Fibroblast of villous mesenchyme (primary cell): ENCODE measurements at regions not wholly inside any gene's neighbourhood (a gene's known extent, or its start where the extent isn't known, plus 50 kb on each side); places are given as distances from the start of the nearest gene placed in this dataset.
"Not testable (repeated sequence)": the region's sequence is repeated elsewhere in the genome, so short reads cannot be mapped to it uniquely, and the experiment has no call there.

Experiments used
- DNase-seq: peaks from one replicate; pipeline ENCODE4 v3.0.0-alpha.2; 2010; ENCODE audit warnings: low read depth
- H3K4me3 ChIP-seq: 2 replicates; pipeline ENCODE4 v1.5.1; 2011; ENCODE audit warnings: low read depth, mild to moderate bottlenecking, low read length
- TF ChIP-seq, protein P1 (sequence below): IDR thresholded peaks from 2 replicates; pipeline ENCODE4 v1.5.1; 2012; ENCODE audit warnings: low read depth, mild to moderate bottlenecking, low read length; ENCODE audit not compliant: insufficient read depth

DNA sequence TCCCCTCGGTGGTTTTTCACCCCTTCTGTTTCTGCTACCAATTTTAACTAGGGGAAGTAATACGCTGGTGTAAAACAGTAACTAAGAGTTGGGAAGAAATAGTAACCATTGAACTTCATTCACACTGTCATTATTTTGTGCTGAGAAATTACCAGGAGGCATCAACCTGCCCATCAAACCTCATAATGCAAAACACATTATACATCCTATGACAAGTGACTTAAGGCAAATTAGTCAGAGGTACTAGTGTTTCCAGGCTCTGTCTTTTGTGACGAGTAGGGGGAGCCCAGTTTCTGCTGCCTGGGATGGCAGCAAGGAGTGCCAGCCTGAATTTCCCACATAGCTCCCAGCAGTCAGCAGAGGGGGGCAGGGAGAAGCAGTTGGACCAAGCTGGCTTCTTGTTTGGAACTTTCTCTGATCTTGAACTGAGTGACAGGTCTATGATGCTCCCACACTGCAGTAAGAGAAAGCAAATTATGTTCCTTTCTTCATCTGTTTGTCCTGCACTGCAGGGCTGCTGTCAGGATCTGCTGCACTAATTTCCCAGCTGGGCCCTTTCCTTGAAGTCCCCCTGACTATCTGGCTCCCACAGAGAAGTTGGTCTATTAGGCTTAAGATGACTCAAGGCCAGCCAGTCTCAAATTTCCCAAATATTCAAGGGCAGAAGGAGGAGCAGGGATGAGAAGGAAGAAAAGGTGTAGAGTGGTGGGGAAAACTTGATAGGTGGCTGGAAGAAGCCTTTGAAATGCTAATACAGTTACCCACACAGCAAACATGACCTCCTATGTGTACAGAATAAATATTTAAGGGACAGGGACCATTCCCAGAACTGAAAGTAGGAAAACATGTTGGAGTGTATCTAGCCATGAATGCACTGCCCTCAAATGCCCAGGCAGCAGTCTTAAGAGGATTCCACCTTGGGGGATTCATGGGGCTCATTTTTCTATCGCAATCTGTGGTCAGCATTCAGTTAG lies 322.8 kb downstream of the SEC16B start:
- TF ChIP-seq, protein P1, sequence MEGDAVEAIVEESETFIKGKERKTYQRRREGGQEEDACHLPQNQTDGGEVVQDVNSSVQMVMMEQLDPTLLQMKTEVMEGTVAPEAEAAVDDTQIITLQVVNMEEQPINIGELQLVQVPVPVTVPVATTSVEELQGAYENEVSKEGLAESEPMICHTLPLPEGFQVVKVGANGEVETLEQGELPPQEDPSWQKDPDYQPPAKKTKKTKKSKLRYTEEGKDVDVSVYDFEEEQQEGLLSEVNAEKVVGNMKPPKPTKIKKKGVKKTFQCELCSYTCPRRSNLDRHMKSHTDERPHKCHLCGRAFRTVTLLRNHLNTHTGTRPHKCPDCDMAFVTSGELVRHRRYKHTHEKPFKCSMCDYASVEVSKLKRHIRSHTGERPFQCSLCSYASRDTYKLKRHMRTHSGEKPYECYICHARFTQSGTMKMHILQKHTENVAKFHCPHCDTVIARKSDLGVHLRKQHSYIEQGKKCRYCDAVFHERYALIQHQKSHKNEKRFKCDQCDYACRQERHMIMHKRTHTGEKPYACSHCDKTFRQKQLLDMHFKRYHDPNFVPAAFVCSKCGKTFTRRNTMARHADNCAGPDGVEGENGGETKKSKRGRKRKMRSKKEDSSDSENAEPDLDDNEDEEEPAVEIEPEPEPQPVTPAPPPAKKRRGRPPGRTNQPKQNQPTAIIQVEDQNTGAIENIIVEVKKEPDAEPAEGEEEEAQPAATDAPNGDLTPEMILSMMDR: no peak

DNA sequence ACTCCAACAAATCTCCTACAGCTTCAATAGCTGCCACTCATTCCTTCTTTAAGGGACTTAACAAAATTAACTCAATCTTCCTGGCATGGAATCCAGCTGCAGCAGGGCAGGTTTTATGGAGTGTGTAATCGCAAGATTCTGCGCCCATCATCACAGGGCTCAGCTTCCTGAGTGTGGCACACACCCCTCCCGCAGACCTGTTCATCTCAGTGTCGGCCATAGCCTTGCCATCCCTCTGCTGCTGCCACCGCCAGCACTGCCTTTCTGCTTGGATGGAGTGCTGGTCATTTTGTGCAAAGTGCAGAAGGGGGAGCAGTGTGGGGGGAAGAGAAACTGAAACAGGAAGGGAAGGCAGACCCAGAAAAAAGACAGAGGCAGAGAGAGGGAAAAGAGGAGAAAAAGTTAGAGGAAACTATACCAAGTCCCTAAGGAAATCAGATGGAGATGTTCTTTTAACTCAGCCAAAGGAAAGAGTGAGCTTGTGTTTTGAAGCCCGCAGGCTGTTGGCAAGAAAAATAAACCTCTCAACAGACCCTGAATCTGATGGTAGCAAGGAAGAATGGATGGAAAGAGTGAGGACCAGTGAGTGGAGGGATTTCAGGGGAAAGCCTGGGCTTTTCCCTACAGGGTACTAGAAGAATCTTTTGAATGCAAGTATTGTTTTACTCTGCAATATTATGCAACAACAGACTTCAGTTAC lies 324.2 kb downstream of the SEC16B start:
- DNase-seq: no peak
- TF ChIP-seq, protein P1: no peak
- no peak overlapping the region for H3K4me3 ChIP-seq

More for the DNA sequence above, 322.8 kb downstream of the SEC16B start:
- no peak for DNase-seq
- H3K4me3 ChIP-seq: no peak overlapping the region

DNA sequence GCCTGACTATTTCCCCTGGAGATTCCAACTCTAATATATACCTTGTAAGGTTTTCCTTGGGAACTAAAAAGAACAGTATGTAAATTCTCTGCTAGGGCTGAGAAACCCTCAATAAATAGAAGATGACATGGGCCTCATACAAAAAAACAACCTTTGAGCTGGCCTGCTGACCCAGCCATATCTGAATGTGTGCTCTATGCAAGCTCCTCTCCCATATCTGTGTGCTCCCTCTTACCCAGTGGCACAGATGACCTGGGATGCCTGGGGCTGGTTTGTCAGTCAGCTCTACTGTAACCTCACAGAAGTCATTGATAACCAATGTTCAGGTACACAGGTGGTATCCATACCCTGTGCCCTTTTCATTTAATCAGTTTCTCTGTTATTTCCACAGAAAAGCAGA lies 329.2 kb downstream of the SEC16B start:
- TF ChIP-seq, protein P1: no peak
- no peak for DNase-seq
- no peak overlapping the region for H3K4me3 ChIP-seq

- not testable (repeated sequence) for H3K4me3 ChIP-seq, DNase-seq
These were observed 335.7 kb downstream of the SEC16B start for GRCh38 chr1:177634151-177634550.

DNA sequence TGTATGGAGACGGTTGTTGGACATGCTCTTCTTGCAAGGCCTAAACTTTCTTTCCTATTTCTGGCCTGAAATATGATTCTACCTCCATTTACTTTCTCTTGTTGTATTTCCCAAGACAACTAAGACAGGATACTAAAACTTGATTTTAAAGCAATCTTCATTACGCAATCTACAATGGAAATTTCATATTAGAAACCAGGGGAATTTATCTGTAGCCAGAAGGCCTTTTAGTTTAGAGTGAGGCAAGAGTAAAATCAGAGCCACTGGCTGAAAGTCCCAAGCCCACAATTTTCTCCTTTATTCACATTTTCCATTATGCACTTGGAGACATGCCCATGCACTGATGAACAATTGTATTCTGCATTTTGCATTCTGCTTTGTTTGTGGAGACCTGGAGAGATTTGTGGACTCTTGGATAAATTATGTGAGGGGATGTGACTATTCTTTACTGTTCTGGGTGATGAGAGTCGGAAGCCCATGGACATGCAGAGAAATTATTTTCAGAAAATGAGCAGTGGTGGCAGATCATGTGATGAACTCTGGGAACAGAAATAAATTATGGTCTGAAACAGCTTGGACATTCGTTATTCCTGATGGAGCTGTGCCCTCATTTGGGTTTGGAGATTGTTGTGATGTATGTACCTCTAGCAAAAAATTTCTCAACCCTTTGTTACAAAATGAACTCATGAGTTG lies 336.8 kb downstream of the SEC16B start:
- no peak overlapping the region for H3K4me3 ChIP-seq
- TF ChIP-seq, protein P1: no peak
- DNase-seq: peak; percentile 7

- no peak overlapping the region for H3K4me3 ChIP-seq
- TF ChIP-seq, protein P1: no peak
- no peak for DNase-seq
These were observed 338.1 kb downstream of the SEC16B start for GRCh38 chr1:177631770-177632169.

DNA sequence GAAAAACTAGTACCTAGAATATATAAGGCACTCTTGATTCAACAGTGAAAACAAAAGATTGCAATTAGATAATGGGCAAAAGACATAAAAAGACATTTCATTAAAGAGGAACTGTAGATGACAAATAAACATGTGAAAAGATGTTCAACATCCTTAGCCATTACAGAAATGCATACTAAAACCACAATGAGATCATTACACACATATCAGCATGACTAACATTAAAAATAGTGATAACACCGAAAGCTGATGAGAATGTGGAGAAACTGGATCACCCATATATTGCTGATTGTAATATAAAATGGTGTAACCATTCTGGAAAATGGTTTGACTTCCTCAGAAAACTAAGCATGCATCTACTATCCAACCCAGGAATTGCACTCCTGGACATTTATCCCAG lies 340.3 kb downstream of the SEC16B start:
- no peak overlapping the region for H3K4me3 ChIP-seq
- TF ChIP-seq, protein P1: no peak
- DNase-seq: peak; percentile 5
